GM19328 (cell line): ENCODE measurements at regions not wholly inside any gene's neighbourhood (a gene's known extent, or its start where the extent isn't known, plus 50 kb on each side); places are given as distances from the start of the nearest gene placed in this dataset.
"Not testable (repeated sequence)": the region's sequence is repeated elsewhere in the genome, so short reads cannot be mapped to it uniquely, and the experiment has no call there.

ENCODE experiments used
- ATAC-seq: cut with Tn5 transposase; IDR thresholded peaks from one replicate; pipeline ENCODE4 v1.9.1; 2021; ENCODE audit warnings: mild to moderate bottlenecking, moderate library complexity; ENCODE audit not compliant: unreplicated experiment

- ATAC-seq: no peak
Measured at GRCh38 chr12:42932936-42933335, 343.4 kb upstream of the PRICKLE1 start.

- no peak for ATAC-seq
Measured at GRCh38 chr12:42926232-42926631, 336.7 kb upstream of the PRICKLE1 start.

GRCh38 chr12:42924482-42924881 is 334.9 kb upstream of the PRICKLE1 start:
- no peak for ATAC-seq

- no peak for ATAC-seq
Measured at GRCh38 chr12:42923583-42923982, 334.0 kb upstream of the PRICKLE1 start.

GRCh38 chr12:42923156-42923555 is 333.6 kb upstream of the PRICKLE1 start:
- ATAC-seq: no peak

GRCh38 chr12:42922505-42922850 is 332.9 kb upstream of the PRICKLE1 start:
- ATAC-seq: no peak

GRCh38 chr12:42921741-42922504 is 332.4 kb upstream of the PRICKLE1 start:
- ATAC-seq: no peak

- no peak for ATAC-seq
Measured at GRCh38 chr12:42919691-42920090, 330.1 kb upstream of the PRICKLE1 start.

- no peak for ATAC-seq
Measured at GRCh38 chr12:42918443-42918842, 328.9 kb upstream of the PRICKLE1 start.

- no peak for ATAC-seq
Measured at GRCh38 chr12:42916143-42916542, 326.6 kb upstream of the PRICKLE1 start.

- ATAC-seq: no peak
Measured at GRCh38 chr12:42915426-42915825, 325.9 kb upstream of the PRICKLE1 start.

- no peak for ATAC-seq
Measured at GRCh38 chr12:42912367-42912766, 322.8 kb upstream of the PRICKLE1 start.

- no peak for ATAC-seq
Measured at GRCh38 chr12:42910656-42911055, 321.1 kb upstream of the PRICKLE1 start.

GRCh38 chr12:42908712-42909111 is 319.2 kb upstream of the PRICKLE1 start:
- ATAC-seq: no peak

- not testable (repeated sequence) for ATAC-seq
Measured at GRCh38 chr12:42906801-42907200, 317.3 kb upstream of the PRICKLE1 start.

GRCh38 chr12:42905419-42905705 is 315.8 kb upstream of the PRICKLE1 start:
- no peak for ATAC-seq

- ATAC-seq: no peak
Measured at GRCh38 chr12:42904683-42905418, 315.3 kb upstream of the PRICKLE1 start.

- no peak for ATAC-seq
Measured at GRCh38 chr12:42903736-42904135, 314.2 kb upstream of the PRICKLE1 start.

GRCh38 chr12:42902001-42902400 is 312.5 kb upstream of the PRICKLE1 start:
- no peak for ATAC-seq

- no peak for ATAC-seq
Measured at GRCh38 chr12:42893803-42894202, 304.3 kb upstream of the PRICKLE1 start.

- ATAC-seq: no peak
Measured at GRCh38 chr12:42892702-42893551, 303.4 kb upstream of the PRICKLE1 start.

GRCh38 chr12:42887657-42888056 is 298.1 kb upstream of the PRICKLE1 start:
- no peak for ATAC-seq
